ENCODE measurements at regions not wholly inside any gene's neighbourhood (a gene's known extent, or its start where the extent isn't known, plus 50 kb on each side); places are given as distances from the start of the nearest gene placed in this dataset.
"Not testable (repeated sequence)": the region's sequence is repeated elsewhere in the genome, so short reads cannot be mapped to it uniquely, and the experiment has no call there.

DNA sequence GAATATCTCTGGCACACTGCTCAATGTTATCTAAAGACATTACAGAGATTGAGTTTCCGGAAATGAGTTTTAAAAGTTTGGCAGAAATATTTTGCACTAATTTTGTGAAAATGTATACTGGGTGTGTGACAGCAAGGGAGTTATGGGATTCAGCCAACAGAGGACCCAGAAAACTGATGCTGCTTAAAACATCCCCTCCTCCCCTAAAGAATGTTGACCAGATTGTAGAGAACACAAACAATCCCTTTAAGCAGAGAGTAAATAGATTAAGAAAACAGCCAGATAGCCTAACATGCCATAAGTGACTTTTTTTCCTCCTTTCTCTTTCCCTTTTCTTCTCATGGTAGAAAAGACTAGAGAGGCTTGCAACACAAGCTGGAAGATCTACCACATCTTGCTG, 928.0 kb upstream of the ALCAM start:
- DNase-seq, result no peak

DNA sequence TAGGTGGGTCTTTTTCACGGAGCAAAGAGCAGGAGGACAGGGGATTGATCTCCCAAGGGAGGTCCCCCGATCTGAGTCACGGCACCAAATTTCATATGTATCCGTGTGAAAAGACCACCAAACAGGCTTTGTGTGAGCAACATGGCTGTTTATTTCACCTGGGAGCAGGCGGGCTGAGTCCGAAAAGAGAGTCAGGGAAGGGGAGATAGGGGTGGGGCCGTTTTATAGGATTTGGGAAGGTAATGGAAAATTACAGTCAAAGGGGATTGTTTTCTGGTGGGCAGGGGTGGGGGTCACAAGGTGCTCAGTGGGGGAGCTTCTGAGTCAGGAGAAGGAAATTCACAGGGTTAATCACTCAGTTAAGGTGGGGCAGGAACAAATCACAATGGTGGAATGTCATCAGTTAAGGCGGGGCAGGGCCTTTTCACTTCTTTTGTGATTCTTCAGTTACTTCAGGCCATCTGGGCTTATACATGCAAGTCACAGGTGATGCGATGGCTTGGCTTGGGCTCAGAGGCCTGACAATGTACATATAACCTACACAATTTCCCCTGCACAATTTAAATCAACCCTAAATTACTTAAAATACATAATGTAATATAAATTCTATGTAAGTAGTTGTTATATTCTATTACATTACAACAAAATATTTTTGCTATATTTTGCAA, 921.3 kb upstream of the ALCAM start:
- DNase-seq, result not testable (repeated sequence)

DNA sequence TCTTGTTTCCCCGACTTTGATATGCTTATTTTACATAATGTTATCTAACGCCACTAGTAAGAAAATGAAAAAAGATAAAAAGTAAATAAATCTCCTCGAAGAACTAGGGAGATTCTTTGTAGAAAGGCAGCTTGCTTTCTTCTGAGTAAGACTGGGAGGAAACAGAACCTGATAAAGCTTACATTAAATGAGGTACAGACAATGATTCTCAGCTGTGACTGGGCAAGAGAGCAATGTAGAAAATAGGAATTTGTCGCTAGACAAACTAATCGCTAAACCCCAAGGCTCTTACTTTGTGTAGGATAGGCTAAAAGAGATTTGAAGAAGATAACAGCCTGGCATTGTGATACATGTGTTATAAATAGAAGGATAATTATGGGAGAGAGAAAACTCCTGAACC, 919.0 kb upstream of the ALCAM start:
- no peak for DNase-seq

DNA sequence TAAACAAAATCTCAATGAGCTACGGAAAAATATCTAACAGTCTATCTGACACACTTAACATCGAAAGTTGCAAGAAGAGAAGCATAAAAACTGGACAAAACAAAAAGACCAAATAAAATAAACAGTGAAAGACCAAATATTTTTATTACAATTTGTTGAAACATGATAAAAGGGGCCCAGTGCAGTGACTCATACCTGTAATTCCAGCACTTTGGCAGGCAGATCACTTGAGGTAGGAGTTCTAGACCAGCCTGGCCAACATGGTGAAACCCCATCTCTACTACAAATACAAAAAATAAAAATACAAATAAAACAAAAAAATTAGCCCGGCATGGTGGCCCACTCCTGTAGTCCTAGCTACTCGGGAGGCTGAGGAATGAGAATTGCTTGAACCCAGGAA, 914.0 kb upstream of the ALCAM start:
- DNase-seq, result no peak

DNA sequence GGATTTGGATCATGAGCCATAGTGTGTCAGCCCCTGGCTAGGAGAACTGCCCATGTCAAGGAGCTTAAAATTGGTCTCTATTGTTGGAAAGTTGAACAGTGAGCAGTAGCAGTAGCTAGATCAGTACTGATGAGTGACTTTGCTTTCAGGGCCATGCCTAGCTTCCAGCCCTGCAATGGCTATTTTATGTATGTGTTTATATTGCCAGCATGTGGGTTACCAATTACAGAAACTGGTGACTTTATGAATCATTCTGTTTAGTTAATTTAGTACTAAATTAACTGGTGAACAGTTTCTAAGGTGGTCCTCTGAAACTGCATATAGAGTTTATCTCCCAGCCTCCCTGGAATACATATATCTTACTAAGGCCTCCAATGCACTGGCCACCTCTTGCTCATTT, 908.1 kb upstream of the ALCAM start:
- DNase-seq, result no peak

DNA sequence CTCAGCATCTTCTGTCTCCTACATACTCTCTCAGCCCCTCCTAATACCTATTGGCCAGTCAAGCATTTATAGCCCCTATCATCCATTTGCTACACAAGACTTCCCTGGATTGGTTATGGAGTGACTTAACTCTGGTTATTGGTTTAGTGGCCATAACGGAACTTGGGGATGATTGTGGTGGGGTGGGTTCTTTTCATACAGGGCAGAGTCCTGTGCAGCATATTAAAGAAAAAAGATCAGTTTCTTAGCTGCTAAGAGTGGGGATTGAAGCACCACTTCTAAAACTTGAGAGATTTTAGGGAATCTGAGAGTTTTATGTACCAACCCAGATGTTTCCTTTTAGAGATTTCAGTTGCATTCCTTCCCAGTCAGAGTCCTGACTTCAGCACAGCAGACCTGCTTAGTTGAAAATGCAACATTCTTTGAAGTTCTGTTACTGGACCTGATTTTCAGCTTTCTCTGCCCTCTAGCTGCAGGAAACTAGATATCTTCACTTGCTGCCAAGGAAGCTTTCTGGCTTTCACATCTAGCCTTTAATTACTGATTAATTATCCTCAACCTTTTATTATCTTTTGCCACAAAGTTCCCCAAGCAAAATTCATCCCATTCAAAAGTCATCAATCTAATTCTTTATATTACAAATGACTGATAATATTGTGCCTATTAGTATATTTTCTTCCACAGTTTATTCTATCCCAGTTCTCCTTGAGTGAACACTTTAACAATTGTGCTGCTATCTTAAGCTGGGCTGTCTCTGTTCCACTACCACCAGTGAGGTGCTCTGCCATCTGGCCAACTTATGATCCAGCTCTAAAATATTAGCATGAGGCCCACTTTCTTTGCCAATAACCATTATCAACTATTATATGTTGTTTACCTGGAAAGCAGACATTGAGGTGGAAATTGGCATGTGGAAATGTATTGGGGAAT, 906.0 kb upstream of the ALCAM start:
- DNase-seq, result no peak

DNA sequence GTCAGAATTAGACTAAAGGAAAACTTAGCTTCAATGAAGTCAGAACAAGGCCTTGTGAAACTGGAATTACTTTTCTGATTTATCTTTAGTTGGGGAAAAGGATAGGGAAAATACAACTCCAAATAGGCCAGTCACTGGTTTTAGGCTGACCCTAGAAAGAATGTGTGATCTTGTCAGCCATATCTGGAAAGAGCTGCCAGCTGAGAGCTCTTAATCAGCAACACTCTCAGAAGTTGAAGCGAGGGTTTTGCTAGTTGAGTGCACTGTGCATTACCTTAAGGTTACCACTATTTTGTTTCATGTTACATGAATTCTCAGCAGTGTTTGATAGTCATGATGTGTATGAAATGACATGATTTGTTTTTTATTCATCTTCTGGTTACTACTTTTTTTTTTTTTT, 905.3 kb upstream of the ALCAM start:
- no peak for DNase-seq

DNA sequence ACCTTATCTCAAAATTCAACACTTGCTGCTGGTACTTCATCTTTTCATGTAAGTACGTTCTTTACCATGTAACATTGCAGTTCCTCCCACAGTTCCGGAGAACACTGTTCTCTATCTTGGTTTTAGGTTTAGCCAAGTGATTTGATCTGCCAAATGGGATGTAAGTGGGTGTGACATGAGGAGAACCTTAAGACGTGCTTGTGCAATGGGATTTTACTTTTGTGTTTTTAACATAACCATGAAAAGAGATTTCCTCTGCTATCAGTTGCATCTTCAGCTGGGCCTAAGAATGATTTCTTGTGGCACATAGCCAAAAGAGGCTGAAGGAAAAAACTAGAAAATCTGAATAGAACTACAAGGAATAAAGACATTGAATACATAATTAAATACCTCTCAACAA, 894.5 kb upstream of the ALCAM start:
- no peak for DNase-seq

DNA sequence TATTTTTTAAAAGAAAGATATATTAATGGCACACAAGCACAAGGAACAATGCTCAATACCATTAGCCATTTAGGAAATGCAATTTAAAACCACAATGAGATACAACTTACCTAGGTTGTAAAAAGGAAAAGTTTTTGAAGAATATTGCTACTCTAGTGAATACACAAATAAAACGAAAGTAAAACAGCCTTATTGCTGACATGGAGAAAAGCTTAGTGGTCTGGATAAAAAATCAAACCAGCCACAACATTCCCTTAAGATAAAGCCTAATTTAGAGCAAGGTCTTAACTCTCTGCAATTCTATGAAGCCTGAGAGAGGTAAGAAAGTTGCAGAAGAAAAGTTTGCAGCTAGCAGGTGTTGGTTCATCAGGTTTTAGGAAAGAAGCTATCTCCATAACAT, 892.7 kb upstream of the ALCAM start:
- DNase-seq, result no peak

DNA sequence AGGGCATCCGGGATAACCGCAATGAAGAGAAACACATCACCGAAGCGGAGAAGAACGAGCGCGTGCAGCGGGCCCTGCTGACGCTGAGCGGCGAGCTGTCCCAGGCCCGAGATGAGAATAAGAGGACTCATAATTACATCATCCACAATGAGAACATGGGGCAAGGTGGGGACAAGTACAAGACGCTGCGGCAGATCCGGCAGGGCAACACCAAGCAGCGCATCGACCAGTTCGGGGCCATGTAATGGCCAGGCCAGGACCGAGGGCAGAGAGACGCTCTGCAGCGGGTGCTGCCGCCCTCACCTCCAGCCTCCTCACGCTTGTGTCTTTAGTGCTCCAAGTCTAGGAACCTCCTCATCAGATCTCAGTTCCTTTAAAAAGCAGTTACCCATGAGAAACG, 863.7 kb upstream of the ALCAM start:
- DNase-seq, result no peak

DNA sequence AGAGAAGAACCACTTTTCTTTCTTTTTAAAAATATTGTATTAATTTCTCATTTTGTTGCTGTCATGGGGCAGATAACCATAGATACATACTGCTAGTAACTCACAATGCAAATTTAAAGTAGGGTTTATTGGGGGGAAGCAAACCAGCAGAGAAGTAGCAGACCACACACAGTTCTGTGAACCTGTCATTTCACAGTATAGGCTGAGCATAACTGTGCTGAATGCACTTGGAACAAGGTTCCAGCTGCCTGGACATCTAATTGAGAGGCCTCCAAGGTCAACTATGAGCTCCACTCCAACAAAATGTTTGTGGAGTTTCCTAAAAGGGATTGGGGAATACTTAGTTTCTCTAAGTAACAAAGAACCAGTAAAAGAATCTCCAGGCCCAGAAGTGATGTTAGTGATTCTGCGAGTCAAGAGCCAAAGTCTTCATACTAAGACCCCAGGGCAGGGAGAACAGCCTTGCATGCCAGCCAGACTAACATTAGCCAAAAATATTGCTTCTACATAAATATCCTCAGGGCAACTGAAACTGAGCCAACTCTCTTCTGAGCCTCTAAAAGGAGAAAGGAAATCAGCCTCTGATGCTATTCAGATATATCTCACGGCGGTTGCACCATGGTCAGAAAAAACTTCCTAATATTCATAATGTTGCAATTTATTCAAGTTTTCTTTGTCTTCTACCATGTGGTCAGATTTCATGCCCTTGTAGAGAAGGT, 856.4 kb upstream of the ALCAM start:
- DNase-seq, result no peak

DNA sequence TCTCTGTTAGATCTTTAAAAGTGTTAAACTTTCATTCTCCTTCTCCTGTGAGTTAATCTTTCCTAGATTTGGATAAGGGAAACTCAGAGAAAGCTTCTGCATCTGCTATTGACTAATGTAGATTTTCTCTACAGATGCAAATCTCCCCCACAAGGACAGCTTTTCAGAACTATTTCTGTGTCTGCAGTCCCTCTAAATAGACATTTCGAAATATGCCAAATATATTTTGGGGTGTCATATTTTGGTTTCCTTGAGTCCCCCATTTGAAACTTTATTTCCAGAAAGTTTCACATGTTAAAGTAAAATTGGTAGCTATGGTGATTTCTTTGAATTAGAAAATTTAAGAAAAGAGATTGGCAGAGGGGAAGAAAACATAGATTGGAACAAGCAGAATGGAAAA, 852.3 kb upstream of the ALCAM start:
- DNase-seq, result no peak

DNA sequence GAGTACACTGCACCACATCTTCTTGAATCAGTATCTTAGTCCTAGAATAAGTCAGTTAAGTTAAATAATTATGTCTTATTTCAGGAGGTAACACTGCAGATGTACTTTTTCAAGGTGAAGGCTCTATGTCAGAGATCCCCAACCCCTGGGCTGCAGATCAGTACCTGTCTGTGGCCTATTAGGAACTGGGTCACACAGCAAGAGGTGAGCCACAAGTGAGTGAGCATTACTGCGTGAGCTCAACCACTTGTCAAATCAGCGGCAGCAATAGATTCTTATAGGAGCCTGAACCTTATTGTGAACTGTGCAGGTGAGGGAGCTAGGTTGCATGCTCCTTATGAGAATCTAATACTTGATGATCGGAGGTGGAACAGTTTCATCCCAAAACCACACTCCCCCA, 851.9 kb upstream of the ALCAM start:
- DNase-seq, result no peak

DNA sequence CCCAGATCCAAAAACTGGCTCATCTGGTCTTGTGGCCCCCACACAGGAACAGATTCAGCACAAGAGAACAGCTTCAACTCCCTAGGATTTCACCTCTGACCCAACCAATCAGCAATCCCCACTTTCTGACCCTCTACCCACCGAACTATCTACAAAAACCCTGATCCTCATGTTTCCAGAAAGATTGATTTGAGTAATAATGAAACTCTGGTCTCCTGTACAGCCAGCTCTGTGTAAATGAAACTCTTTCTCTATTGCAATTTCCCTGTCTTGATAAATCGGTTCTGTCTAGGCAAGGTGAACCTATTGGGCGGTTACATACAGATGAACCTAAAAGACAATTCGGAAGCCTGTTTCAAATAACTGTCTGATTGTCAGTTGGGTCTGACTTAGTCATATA, 847.6 kb upstream of the ALCAM start:
- no peak for DNase-seq

DNA sequence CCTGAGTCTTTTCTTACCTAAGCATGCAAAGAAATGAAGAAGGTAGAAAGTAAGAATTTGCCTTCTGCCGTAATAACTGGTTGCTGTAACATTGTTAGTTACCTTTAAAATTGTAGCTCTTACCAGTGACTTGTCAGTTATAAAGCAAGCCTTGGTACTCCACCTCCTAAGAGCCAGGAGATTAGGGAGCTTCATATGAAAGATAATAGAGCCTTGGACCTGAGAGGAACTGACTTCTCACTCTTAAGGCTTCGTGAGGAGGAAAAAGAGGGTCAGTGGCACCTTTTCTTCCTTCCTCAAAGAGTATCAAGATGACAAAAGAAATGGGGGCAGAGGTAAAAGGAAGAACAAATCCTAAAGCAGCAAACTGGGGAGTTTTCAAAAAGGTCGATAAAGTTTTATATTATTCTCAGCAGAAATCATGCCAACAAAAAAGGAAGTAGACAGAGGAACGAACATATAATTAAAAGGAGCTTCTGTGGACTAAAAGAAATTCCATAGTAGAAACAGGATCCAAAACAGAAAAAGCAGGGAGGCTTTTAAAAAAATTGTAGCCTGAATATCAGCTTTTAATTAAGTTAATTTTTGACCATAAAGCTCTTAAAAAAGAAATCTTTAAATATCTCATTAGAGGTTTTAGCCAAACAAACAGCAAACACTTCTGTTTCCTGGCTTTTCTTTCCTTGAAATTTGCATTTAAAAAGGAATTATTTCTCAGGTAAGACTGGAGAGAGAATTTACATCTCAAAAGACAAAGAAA, 847.1 kb upstream of the ALCAM start:
- no peak for DNase-seq

DNA sequence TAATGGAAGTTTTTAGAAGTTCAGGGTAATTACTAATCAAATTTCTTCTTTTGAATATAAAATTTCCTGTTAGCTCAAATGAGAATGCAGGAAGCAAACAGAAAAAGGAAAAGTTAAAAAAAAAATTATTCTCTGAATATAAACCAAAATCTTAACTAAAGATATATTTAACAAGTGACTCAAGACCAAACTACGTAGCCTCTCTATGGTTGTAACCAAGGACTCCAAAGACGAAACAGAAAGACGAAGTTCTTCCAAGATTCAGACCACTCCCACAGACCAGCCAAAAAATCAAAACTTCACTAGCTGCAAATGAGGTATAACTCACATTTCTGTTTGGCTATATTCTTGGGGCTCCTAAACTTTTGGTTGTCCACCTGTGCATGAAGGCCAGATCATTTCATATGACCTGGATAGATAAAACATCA, 846.5 kb upstream of the ALCAM start:
- no peak for DNase-seq

DNA sequence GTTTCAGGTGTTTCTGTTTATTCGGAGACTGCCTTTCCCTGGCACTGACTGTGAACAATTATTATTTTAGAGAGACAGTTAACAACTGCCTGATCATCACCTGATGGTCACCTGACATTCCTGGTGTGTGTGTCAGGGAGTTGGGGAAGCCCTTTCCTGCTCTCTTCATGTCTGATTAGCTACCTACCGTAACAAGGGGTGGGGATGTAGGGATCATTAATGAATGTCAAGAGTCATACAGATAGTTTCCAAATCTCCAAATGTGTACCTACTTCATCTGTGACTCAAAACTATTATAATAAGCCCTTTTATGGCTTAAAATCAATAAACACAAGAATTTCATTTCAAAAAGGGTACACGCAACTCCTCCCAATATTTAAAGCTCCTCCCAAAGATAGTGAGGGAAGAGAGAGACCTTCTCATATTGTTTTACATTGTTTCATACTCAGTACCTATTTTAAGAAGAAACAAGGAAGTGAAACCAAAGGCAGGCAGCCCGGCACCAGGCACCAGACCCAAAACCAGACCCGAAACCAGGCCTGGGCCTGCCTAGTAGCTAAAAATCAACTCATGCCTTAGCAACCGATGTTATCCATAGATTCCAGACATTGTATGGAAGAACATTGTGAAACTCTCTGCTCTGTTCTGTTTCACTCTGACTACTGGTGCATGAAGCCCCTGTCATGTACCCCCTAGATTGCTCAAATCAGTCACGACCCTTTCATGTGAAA, 844.9 kb upstream of the ALCAM start:
- no peak for DNase-seq

DNA sequence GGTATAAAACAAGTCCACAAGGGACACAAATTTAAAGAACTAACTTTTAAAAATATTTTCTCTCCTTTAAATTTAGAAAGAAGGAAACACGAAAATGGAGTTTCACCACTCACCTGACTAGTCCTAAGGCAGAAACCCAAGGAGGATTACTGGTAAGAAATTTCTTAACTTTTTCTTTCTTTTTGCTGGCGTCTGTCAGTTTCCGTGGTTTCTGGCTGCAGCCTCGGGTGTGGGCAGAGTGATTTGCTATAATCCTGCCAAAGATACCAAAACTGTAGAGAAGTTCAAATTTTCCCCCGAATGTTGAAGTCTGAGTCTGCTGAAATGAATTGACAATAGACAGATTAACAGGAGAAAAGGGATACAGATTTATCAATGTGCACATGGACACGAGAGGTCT, 843.6 kb upstream of the ALCAM start:
- no peak for DNase-seq

DNA sequence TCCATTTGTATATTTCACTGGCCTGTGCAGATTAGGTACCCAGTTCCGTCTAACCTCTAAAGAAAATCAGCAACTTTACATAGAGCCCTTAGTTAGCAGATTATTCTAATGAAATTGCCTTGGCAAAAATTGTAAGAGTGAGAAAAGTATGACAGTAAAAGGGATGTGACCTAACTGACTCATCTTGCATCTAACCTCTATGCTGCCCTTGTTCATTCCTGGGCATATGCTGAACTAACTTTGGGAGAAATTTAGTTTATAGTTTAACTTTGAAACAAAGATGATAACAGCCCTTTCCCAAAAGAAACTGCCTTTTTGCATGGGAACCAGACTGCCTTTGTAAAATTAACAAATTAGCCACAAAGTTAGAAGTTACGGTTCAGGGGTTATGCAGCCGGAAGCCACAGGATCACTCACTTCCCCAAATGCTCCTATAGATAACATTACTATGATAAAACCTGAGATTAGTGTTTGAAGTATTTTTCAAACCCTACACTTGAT, 839.8 kb upstream of the ALCAM start:
- no peak for DNase-seq

DNA sequence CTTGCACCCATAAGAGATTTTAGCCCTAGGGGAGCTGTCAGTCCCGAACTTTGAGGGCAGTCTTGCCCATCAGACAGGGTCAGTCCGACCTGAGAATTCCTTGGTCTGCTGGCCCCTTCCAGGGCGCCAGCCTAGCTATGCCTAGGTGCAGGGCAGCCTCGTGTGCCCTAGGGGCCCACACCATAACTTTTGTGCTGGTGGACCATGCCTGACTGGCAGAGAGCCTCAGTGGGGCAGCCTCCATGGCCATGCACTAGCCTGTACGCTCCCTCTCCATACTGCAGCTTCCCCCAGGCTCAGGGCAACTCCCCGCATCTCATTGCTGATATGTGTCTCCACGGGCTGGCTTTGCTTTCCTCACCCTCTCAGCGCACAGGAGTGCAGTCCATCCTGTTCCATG, 835.8 kb upstream of the ALCAM start:
- DNase-seq, result no peak

DNA sequence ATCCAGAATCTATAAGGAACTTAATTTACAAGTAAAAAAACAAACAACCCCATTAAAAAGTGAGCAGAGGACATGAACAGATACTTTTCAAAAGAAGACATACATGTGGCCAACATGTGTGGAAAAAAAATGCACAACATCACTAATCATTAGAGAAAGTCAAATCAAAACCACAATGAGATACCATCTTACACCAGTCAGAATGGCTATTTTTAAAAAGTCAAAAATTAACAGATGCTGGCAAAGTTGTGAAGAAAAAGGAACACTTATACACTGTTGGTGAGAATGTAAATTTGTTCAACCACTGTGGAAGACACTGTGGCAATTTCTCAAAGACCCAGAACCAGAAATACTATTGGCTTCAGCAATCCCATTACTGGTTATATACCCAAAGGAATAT, 830.0 kb upstream of the ALCAM start:
- no peak for DNase-seq

DNA sequence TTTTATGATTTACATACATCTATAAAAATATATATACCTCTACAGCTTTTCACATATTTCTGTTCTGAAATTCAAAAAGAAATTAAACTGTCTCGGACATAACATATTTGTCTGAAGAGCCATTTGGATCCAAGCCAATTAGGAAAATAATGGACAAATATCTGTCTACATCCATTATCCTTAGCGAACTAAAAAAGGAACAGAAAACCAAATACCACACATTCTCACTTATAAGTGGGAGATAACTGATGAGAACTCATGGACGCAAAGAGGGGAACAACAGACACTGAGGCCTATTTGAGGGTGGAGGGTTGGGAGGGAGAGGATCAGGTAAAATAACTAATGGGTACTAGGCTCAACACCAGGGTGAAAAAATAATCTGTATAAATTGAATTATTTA, 829.4 kb upstream of the ALCAM start:
- no peak for DNase-seq

Data from activated gamma-delta T cell treated with Interleukin-2 at 50 U/mL for 16 hours (primary cell).